Naive thymus-derived CD4-positive, alpha-beta T cell (primary cell): ENCODE measurements at regions not wholly inside any gene's neighbourhood (a gene's known extent, or its start where the extent isn't known, plus 50 kb on each side); places are given as distances from the start of the nearest gene placed in this dataset.
A peak's percentile ranks its signal among the peaks of the same experiment; 100 is the strongest.

Experiments
- ATAC-seq: fragments of 150-1000 bp; cut with Tn5 transposase; 2 replicates; pipeline ENCODE4 v1.10.0; 2021; ENCODE audit warnings: mild to moderate bottlenecking, moderate library complexity
- CTCF ChIA-PET: fragments of 350-600 bp; sonication (Branson Sonifier 250); formaldehyde crosslinking; loops from one replicate; lab custom pipeline; 2021; ENCODE audit warnings: antibody characterized with exemption; lab: Charles Lee
- POLR2A ChIA-PET: fragments of 350-600 bp; sonication (Branson Sonifier 250); formaldehyde crosslinking; loops from one replicate; lab custom pipeline; 2021; ENCODE audit warnings: antibody characterized with exemption, inconsistent platforms; lab: Charles Lee
- DNase-seq, 9 donors: peaks; one replicate each; pipeline versions ENCODE4 v3.0.0 to v3.0.0-alpha.2; 2020 to 2022; ENCODE audit warnings: mixed read lengths in 1 of 9
- H3K27ac ChIP-seq: one replicate; pipeline ENCODE4 v1.7.0; 2013; ENCODE audit warnings: mild to moderate bottlenecking, low read depth, low read length, moderate library complexity
- H3K27me3 ChIP-seq, 2 donors: one replicate each; pipeline ENCODE4 v1.7.0; 2013; ENCODE audit warnings: low read length in 2 of 2, mild to moderate bottlenecking in 2 of 2, moderate library complexity in 2 of 2; ENCODE audit not compliant: control insufficient read depth in 2 of 2, insufficient read depth in 2 of 2
- H3K36me3 ChIP-seq, 3 experiments: 1 replicate in 2 of 3; 2 replicates in 1 of 3; pipeline ENCODE4 v1.7.0; 2013; ENCODE audit warnings: low read length in 3 of 3, mild to moderate bottlenecking in 3 of 3, moderate library complexity in 1 of 3; ENCODE audit not compliant: insufficient read depth in 3 of 3, control insufficient read depth in 2 of 3
- H3K4me1 ChIP-seq, 2 donors: one replicate each; pipeline ENCODE4 v1.7.0; 2013; ENCODE audit warnings: low read length in 2 of 2, mild to moderate bottlenecking in 2 of 2, moderate library complexity in 1 of 2; ENCODE audit not compliant: control insufficient read depth in 2 of 2, insufficient read depth in 2 of 2
- H3K4me3 ChIP-seq: 2 replicates; pipeline ENCODE4 v1.7.0; 2013; ENCODE audit warnings: mild to moderate bottlenecking, low read length
- H3K9me3 ChIP-seq, 3 experiments: 1 replicate in 2 of 3; 2 replicates in 1 of 3; pipeline ENCODE4 v1.7.0; 2013; ENCODE audit warnings: low read length in 3 of 3; ENCODE audit not compliant: control insufficient read depth in 2 of 3
- H3K27ac Mint-ChIP-seq, 9 donors: one replicate each; pipeline ENCODE4 v1.8.0; 2020 to 2022; ENCODE audit warnings: mixed read lengths in 9 of 9, mild to moderate bottlenecking in 8 of 9, moderate library complexity in 5 of 9, inconsistent platforms in 2 of 9
- H3K27me3 Mint-ChIP-seq, 5 donors: one replicate each; pipeline ENCODE4 v1.8.0; 2021 to 2022; ENCODE audit warnings: mixed read lengths in 5 of 5, mild to moderate bottlenecking in 1 of 5
- H3K36me3 Mint-ChIP-seq, 5 donors: one replicate each; pipeline ENCODE4 v1.8.0; 2020 to 2022; ENCODE audit warnings: mixed read lengths in 5 of 5, mild to moderate bottlenecking in 3 of 5, inconsistent platforms in 1 of 5
- H3K4me1 Mint-ChIP-seq, 7 donors: one replicate each; pipeline ENCODE4 v1.8.0; 2020 to 2022; ENCODE audit warnings: mixed read lengths in 7 of 7, mild to moderate bottlenecking in 3 of 7, inconsistent platforms in 1 of 7
- H3K4me3 Mint-ChIP-seq, 10 donors: one replicate each; pipeline ENCODE4 v1.8.0; 2020 to 2022; ENCODE audit warnings: mild to moderate bottlenecking in 10 of 10, mixed read lengths in 10 of 10, moderate library complexity in 6 of 10, inconsistent platforms in 2 of 10
- H3K9me3 Mint-ChIP-seq, 11 donors: one replicate each; pipeline ENCODE4 v1.8.0; 2020 to 2022; ENCODE audit warnings: mixed read lengths in 11 of 11, mild to moderate bottlenecking in 4 of 11, inconsistent platforms in 1 of 11, moderate library complexity in 1 of 11
- intact Hi-C, 2 donors: fragments of 100-400 bp; cut with micrococcal nuclease; formaldehyde crosslinking; loops; one replicate each; pipeline ENCODE4 v1.15.1; 2023

GRCh38 chr9:129435291-129435690 lies 185.6 kb downstream of the C9orf50 start:
- Histone ChIP-seq H3K4me1 (peaks cover 10 to 19% of the 10 kb centered on the region in 2 donors), H3K36me3 (no peaks in the 10 kb centered on the region), H3K9me3 (no peaks in the 10 kb centered on the region), H3K4me3 (no peak overlapping the region), H3K27ac (no peak overlapping the region), H3K27me3 (peaks cover 5 to 8% of the 10 kb centered on the region in 2 donors)
- Mint-ChIP-seq H3K36me3 (peaks cover 0 to 3% (median 0%) of the 10 kb centered on the region in 5 donors), H3K27ac (no peak overlapping the region), H3K27me3 (peaks cover 27 to 59% (median 29%) of the 10 kb centered on the region in 5 donors), H3K4me3 (peak overlapping the region in 7 of 10 donors; percentile 25 to 89 (median 46)), H3K4me1 (peaks cover 16 to 29% (median 21%) of the 10 kb centered on the region in 7 donors), H3K9me3 (peaks cover 0 to 6% (median 0%) of the 10 kb centered on the region in 11 donors)
- intact Hi-C loops = no loop called here
- no peak for DNase-seq
- ChIA-PET POLR2A (interaction anchor here (0.7 kb wide), 1 partner anchor 8 kb away, joined by 3 read pairs; no protein-coding TSS in a partner anchor), CTCF (no interaction called here)
- ATAC-seq = no peak

GRCh38 chr9:129434187-129434586 lies 186.7 kb downstream of the C9orf50 start:
- Mint-ChIP-seq H3K9me3 (peaks cover 0 to 3% (median 0%) of the 10 kb centered on the region in 11 donors), H3K4me1 (peaks cover 15 to 27% (median 20%) of the 10 kb centered on the region in 7 donors), H3K36me3 (peaks cover 0 to 2% (median 0%) of the 10 kb centered on the region in 5 donors), H3K27me3 (peaks cover 22 to 49% (median 23%) of the 10 kb centered on the region in 5 donors), H3K4me3 (no peak overlapping the region), H3K27ac (peak overlapping the region in 1 of 9 donors; percentile 18)
- ChIA-PET POLR2A (interaction anchor here (0.5 kb wide), 1 partner anchor 11 kb away, joined by 3 read pairs; no protein-coding TSS in a partner anchor), CTCF (no interaction called here)
- intact Hi-C loops = no loop called here
- Histone ChIP-seq H3K27ac (no peak overlapping the region), H3K4me3 (no peak overlapping the region), H3K27me3 (peaks cover 5 to 8% of the 10 kb centered on the region in 2 donors), H3K36me3 (no peaks in the 10 kb centered on the region), H3K4me1 (peaks cover 10 to 19% of the 10 kb centered on the region in 2 donors), H3K9me3 (no peaks in the 10 kb centered on the region)
- no peak for ATAC-seq
- DNase-seq = no peak

GRCh38 chr9:129432297-129433154 lies 188.4 kb downstream of the C9orf50 start:
- H3K27ac Mint-ChIP-seq = no peak overlapping the region
- no peaks in the 10 kb centered on the region for H3K9me3 ChIP-seq
- no peak overlapping the region for H3K4me3 Mint-ChIP-seq
- H3K27me3 ChIP-seq = no peaks in the 10 kb centered on the region
- intact Hi-C loops = no loop called here
- peaks cover 6 to 32% (median 7%) of the 10 kb centered on the region in 5 donors for H3K27me3 Mint-ChIP-seq
- ChIA-PET CTCF (no interaction called here), POLR2A (no interaction called here)
- peaks cover 0 to 6% of the 10 kb centered on the region in 2 donors for H3K4me1 ChIP-seq
- H3K4me3 ChIP-seq = no peak overlapping the region
- DNase-seq (no peak), ATAC-seq (no peak)
- H3K36me3 Mint-ChIP-seq = peaks cover 0 to 2% (median 0%) of the 10 kb centered on the region in 5 donors
- peaks cover 4 to 13% (median 7%) of the 10 kb centered on the region in 7 donors for H3K4me1 Mint-ChIP-seq
- H3K9me3 Mint-ChIP-seq = no peaks in the 10 kb centered on the region
- no peaks in the 10 kb centered on the region for H3K36me3 ChIP-seq
- no peak overlapping the region for H3K27ac ChIP-seq

- Mint-ChIP-seq H3K27ac (peak overlapping the region in 2 of 9 donors; percentile 12 to 23), H3K27me3 (peaks cover 0 to 19% (median 0%) of the 10 kb centered on the region in 5 donors), H3K4me1 (peaks cover 0 to 2% (median 0%) of the 10 kb centered on the region in 7 donors), H3K36me3 (no peaks in the 10 kb centered on the region), H3K9me3 (no peaks in the 10 kb centered on the region), H3K4me3 (no peak overlapping the region)
- CTCF ChIA-PET = no interaction called here
- no peaks in the 10 kb centered on the region for H3K36me3 ChIP-seq
- no peaks in the 10 kb centered on the region for H3K9me3 ChIP-seq
- intact Hi-C loops = no loop called here
- H3K4me3 ChIP-seq = no peak overlapping the region
- DNase-seq (no peak), ATAC-seq (no peak)
- no peaks in the 10 kb centered on the region for H3K27me3 ChIP-seq
- no peak overlapping the region for H3K27ac ChIP-seq
- POLR2A ChIA-PET = interaction anchor here (0.6 kb wide), 1 partner anchor 55 kb away, joined by 4 read pairs; no protein-coding TSS in a partner anchor
- H3K4me1 ChIP-seq = no peaks in the 10 kb centered on the region
Observed at GRCh38 chr9:129430940-129431643, 189.8 kb downstream of the C9orf50 start.

GRCh38 chr9:129428864-129429577 lies 191.9 kb downstream of the C9orf50 start:
- ChIA-PET POLR2A (no interaction called here), CTCF (interaction anchor here (0.5 kb wide), 1 partner anchor 221 kb away, joined by 4 read pairs; no protein-coding TSS in a partner anchor)
- Histone ChIP-seq H3K27ac (no peak overlapping the region), H3K36me3 (no peaks in the 10 kb centered on the region), H3K9me3 (no peaks in the 10 kb centered on the region), H3K4me1 (no peaks in the 10 kb centered on the region), H3K4me3 (no peak overlapping the region), H3K27me3 (no peaks in the 10 kb centered on the region)
- peaks cover 0 to 4% (median 0%) of the 10 kb centered on the region in 5 donors for H3K27me3 Mint-ChIP-seq
- DNase-seq = no peak
- H3K36me3 Mint-ChIP-seq = no peaks in the 10 kb centered on the region
- intact Hi-C loops = no loop called here
- H3K4me3 Mint-ChIP-seq = no peak overlapping the region
- no peaks in the 10 kb centered on the region for H3K9me3 Mint-ChIP-seq
- H3K4me1 Mint-ChIP-seq = peaks cover 0 to 2% (median 0%) of the 10 kb centered on the region in 7 donors
- H3K27ac Mint-ChIP-seq = no peak overlapping the region
- ATAC-seq = no peak

- no peaks in the 10 kb centered on the region for H3K4me1 ChIP-seq
- H3K27ac ChIP-seq = no peak overlapping the region
- ChIA-PET POLR2A (interaction anchor here (0.8 kb wide), 1 partner anchor 9 kb away, joined by 3 read pairs; no protein-coding TSS in a partner anchor), CTCF (interaction anchor here (0.7 kb wide), 1 partner anchor 642 kb away, joined by 3 read pairs; no protein-coding TSS in a partner anchor)
- Mint-ChIP-seq H3K9me3 (no peaks in the 10 kb centered on the region), H3K27ac (no peak overlapping the region), H3K4me1 (peaks cover 8 to 15% (median 10%) of the 10 kb centered on the region in 7 donors), H3K27me3 (peaks cover 0 to 2% (median 0%) of the 10 kb centered on the region in 5 donors), H3K4me3 (no peak overlapping the region), H3K36me3 (no peaks in the 10 kb centered on the region)
- intact Hi-C loops = no loop called here
- DNase-seq (no peak), ATAC-seq (no peak)
- no peaks in the 10 kb centered on the region for H3K36me3 ChIP-seq
- no peaks in the 10 kb centered on the region for H3K27me3 ChIP-seq
- H3K4me3 ChIP-seq = no peak overlapping the region
- no peaks in the 10 kb centered on the region for H3K9me3 ChIP-seq
Observed at GRCh38 chr9:129427149-129427548, 193.8 kb downstream of the C9orf50 start.
